ENCODE measurements at regions not wholly inside any gene's neighbourhood (a gene's known extent, or its start where the extent isn't known, plus 50 kb on each side); places are given as distances from the start of the nearest gene placed in this dataset.

GRCh38 chr22:47411006-47411405 lies 648.6 kb downstream of the TBC1D22A start:
- TF ChIP-seq POU6F1 (CRISPR knock-in tag; IDR thresholded peaks at IDR 0.05; ENCODE audit: borderline replicate concordance, low read depth) (no peak), GLIS3 (CRISPR knock-in tag; IDR thresholded peaks at IDR 0.05) (no peak), CSRNP3 (CRISPR knock-in tag; IDR thresholded peaks at IDR 0.05) (no peak), CREB5 (CRISPR knock-in tag; IDR thresholded peaks at IDR 0.05; ENCODE audit: low read depth) (no peak), CSDC2 (CRISPR knock-in tag; IDR thresholded peaks at IDR 0.05) (no peak), ZFP3 (CRISPR knock-in tag; IDR thresholded peaks at IDR 0.05) (no peak), RARB (CRISPR knock-in tag; IDR thresholded peaks at IDR 0.05) (no peak), ISL1 (CRISPR knock-in tag; IDR thresholded peaks at IDR 0.05) (no peak), ZNF70 (CRISPR knock-in tag; IDR thresholded peaks at IDR 0.05) (no peak), ESRRG (CRISPR knock-in tag; IDR thresholded peaks at IDR 0.05) (no peak), ARNTL (CRISPR knock-in tag; IDR thresholded peaks at IDR 0.05; ENCODE audit: borderline replicate concordance, low read depth) (no peak), ZNF565 (CRISPR knock-in tag; conservative IDR thresholded peaks at IDR 0.05; ENCODE audit: low read depth) (no peak), BACH2 (CRISPR knock-in tag; IDR thresholded peaks at IDR 0.05; ENCODE audit: borderline replicate concordance) (no peak), ZFP30 (CRISPR knock-in tag; IDR thresholded peaks at IDR 0.05) (no peak)
- ATAC-seq: no peak

- ATAC-seq: no peak
- TF ChIP-seq POU6F1 (CRISPR knock-in tag; IDR thresholded peaks at IDR 0.05; ENCODE audit: borderline replicate concordance, low read depth) (no peak), GLIS3 (CRISPR knock-in tag; IDR thresholded peaks at IDR 0.05) (no peak), OSR1 (CRISPR knock-in tag; IDR thresholded peaks at IDR 0.05) (no peak), SNAI2 (CRISPR knock-in tag; IDR thresholded peaks at IDR 0.05) (no peak), ZNF8 (CRISPR knock-in tag; IDR thresholded peaks at IDR 0.05) (no peak), TCF4 (CRISPR knock-in tag; IDR thresholded peaks at IDR 0.05; ENCODE audit: borderline replicate concordance) (no peak), TOX (CRISPR knock-in tag; IDR thresholded peaks at IDR 0.05; ENCODE audit: borderline replicate concordance) (no peak), ZFP30 (CRISPR knock-in tag; IDR thresholded peaks at IDR 0.05) (no peak), RARB (CRISPR knock-in tag; IDR thresholded peaks at IDR 0.05) (no peak), PPARA (CRISPR knock-in tag; IDR thresholded peaks at IDR 0.05; ENCODE audit: borderline replicate concordance) (no peak), PATZ1 (CRISPR knock-in tag; IDR thresholded peaks at IDR 0.05; ENCODE audit: borderline replicate concordance) (no peak), CSRNP3 (CRISPR knock-in tag; IDR thresholded peaks at IDR 0.05) (no peak), ZNF565 (CRISPR knock-in tag; conservative IDR thresholded peaks at IDR 0.05; ENCODE audit: low read depth) (no peak), ARNTL (CRISPR knock-in tag; IDR thresholded peaks at IDR 0.05; ENCODE audit: borderline replicate concordance, low read depth) (no peak), ISL1 (CRISPR knock-in tag; IDR thresholded peaks at IDR 0.05) (no peak)
Observed at GRCh38 chr22:47409539-47410275, 647.3 kb downstream of the TBC1D22A start.

Data from SK-N-SH treated with all-trans-retinoic acid at 6 μM for 48 hours (cell line).